ENCODE measurements at regions not wholly inside any gene's neighbourhood (a gene's known extent, or its start where the extent isn't known, plus 50 kb on each side); places are given as distances from the start of the nearest gene placed in this dataset.

GRCh38 chr2:129751409-129751808 is 228.1 kb upstream of the RAB6C start:
- DNase-seq (ENCODE audit: low read depth), result no peak

GRCh38 chr2:129752176-129752575 is 227.3 kb upstream of the RAB6C start:
- DNase-seq (ENCODE audit: low read depth), result no peak

DNA sequence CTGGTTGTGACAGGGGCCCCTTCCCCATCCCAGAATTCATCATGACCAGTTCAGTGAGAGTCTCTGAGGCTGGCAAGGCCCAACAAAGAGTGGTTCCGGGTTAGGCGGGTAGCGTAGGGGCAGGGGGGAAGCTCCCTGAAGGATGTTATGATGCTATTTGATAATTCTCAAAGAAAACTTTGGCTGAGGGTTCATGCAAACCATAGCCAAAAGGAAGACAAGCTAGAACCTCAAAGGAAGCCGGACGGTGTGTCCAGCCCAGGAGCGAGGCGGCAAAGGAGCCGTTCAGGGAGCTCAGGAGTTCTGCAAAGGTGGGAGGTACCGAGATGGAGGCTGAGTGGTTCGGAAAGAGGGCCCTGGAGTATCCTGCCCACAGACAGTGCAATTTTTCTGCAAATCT is 226.8 kb upstream of the RAB6C start:
- DNase-seq (ENCODE audit: low read depth), result no peak

DNA sequence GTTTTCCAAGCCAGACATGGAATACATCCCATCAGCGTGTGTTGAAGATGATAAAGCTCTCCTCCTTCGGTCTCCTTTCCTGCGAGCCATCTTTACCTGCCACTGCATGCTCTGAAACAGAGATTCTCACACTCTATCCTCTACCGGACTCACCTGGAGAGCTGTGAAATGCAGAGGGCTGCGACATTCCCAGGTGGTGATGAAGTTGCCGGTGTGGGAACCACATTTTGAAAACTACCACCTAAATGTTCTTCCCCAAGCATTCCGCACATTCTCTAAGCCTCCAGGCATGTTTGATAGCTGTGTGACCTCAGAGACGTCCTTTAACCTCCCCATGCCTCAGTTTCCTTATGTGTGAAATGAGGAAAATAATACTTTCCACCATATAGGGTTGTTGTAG is 226.2 kb upstream of the RAB6C start:
- no peak for DNase-seq (ENCODE audit: low read depth)

- no peak for DNase-seq (ENCODE audit: low read depth)
Measured at GRCh38 chr2:129754421-129754820, 225.0 kb upstream of the RAB6C start.

DNA sequence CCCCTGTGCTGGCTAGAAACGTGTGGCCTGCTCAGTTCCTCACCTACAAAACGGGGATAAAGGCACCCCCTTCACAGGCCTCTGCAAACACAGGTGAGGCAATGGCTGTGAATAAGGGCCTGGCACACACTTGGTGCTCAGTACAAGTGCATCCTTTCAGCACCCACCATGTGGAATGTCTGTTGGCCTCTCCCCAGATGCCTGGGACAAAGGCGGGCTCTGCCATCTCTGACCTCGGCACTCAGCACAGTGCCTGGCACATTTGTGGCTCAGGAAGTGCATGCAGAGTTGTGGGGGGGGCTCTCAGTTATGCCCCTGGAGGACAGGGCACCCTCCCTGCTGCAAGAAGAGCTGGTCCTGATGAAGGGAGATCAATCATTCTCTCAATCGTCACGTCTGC is 224.6 kb upstream of the RAB6C start:
- DNase-seq (ENCODE audit: low read depth), result no peak

DNA sequence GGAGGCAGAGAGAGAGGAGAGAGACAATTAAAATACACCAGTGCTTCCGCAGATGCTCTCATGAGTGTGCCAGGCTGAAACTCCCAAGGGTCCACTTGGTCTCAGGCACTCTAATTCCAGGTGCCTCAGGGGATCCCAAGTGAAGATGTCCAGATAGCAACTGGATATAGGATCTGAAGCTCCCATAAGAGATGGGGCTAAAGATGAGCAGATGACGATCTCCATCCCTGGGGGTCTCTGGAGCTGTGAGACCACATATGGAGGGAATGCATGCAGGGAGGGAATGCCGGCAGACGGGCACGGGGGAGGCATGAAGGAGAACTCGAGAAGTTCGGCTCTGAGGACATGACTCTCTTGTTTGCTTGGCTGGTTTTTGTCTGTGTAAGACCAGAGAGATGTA is 223.7 kb upstream of the RAB6C start:
- DNase-seq (ENCODE audit: low read depth), result no peak

DNA sequence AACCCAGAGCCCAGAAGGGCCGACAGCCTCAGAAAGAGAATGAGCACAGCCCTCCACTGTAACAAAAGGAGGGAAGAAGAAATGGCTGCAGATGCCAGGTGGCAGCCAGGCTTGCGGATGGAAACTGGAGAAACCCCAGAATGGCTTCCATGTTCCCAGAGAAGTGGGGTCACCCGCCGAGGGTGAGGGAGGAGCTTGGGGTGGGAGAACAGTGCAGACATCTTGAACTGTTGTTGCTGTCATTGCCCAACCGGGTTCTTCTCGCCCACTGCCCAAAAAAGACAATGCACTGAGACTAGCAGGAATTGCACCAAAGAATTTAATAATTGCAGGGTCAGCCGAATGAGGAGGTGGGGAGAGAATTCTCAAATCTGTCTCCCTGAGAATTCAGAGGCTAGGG is 223.2 kb upstream of the RAB6C start:
- no peak for DNase-seq (ENCODE audit: low read depth)

- no peak for DNase-seq (ENCODE audit: low read depth)
Measured at GRCh38 chr2:129757366-129757914, 222.0 kb upstream of the RAB6C start.

GRCh38 chr2:129757915-129758783 is 221.3 kb upstream of the RAB6C start:
- no peak for DNase-seq (ENCODE audit: low read depth)

- DNase-seq (ENCODE audit: low read depth), result no peak
Measured at GRCh38 chr2:129758784-129759471, 220.5 kb upstream of the RAB6C start.

DNA sequence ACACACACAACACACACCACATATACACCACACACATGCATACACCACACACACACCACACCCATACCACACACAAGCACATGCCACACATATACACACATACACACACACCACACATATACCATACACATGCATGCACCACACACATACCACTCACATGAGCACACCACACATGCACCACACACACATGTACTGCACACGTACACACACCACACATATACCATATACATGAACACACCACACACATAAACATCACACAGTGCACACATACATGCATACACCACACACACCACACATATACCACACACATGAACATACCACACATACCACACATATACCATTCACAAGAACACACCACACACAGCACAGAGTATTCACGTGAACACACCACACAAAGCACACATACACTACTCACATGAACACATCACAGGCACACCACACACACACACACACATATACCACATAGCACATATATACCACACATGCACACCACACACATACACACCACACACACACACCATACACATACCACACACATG is 219.9 kb upstream of the RAB6C start:
- DNase-seq (ENCODE audit: low read depth), result no peak

DNA sequence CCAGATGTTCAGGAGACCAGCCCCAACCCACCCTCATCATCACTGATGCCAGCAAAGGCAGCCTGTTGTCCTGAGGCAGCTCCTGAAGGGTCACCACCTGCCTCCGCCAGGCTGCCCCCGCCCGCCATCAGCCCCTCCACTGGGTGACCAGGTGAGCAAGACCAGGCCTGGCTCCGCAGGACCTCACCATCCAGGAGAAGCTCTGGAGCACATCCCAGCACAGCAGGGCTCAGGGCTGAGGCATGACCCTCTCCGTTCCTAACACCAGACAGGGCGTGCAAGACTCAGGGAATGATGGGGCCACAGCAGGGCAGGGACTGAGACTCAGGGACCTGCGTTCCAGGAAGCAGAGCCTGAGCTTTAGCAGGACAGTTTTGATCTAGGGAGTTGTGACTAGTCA is 218.8 kb upstream of the RAB6C start:
- DNase-seq (ENCODE audit: low read depth), result no peak

- no peak for DNase-seq (ENCODE audit: low read depth)
Measured at GRCh38 chr2:129761569-129762021, 217.9 kb upstream of the RAB6C start.

DNA sequence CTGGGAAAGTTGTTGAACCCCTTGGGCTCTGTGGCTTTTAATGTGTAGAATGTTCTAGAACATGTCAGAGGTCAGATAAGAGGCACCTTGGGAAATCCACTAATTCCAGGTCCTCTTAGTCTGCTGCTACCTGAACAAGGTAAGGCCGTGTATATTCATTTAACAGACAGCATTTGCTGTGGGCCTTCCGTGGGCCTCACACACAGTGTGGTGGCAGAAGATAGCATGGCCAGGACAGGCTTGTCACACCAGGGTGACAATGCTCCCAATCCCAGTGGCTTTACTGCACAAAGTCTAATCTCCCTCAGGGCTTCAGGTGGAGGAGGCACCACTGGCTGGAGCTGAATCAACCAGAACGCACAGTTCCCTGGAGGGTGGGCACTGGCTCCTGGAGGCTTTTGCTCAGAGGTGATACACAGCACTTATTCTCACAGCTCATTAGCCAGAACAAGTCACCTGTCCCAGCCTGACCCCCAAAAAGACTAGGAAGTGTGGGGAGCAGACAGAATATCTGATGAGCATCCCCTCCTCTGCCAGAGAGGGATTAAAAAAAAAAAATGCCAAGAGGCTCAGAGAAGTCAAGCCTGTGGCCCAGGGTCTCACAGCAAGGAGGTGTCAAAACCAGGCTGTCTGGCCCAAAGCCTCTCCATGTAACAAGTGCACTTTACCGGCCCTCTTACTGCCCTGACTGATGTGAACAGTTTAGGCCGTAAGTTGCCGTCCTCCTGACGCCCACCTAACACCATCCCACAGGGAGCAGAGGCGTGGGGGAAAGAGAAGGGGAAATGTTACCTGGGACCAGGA is 216.9 kb upstream of the RAB6C start:
- no peak for DNase-seq (ENCODE audit: low read depth)

GRCh38 chr2:129763190-129763846 is 216.1 kb upstream of the RAB6C start:
- no peak for DNase-seq (ENCODE audit: low read depth)

- DNase-seq (ENCODE audit: low read depth), result no peak
Measured at GRCh38 chr2:129763966-129764365, 215.5 kb upstream of the RAB6C start.

GRCh38 chr2:129764376-129765325 is 214.8 kb upstream of the RAB6C start:
- DNase-seq (ENCODE audit: low read depth), result no peak

GRCh38 chr2:129765326-129765677 is 214.2 kb upstream of the RAB6C start:
- no peak for DNase-seq (ENCODE audit: low read depth)

DNA sequence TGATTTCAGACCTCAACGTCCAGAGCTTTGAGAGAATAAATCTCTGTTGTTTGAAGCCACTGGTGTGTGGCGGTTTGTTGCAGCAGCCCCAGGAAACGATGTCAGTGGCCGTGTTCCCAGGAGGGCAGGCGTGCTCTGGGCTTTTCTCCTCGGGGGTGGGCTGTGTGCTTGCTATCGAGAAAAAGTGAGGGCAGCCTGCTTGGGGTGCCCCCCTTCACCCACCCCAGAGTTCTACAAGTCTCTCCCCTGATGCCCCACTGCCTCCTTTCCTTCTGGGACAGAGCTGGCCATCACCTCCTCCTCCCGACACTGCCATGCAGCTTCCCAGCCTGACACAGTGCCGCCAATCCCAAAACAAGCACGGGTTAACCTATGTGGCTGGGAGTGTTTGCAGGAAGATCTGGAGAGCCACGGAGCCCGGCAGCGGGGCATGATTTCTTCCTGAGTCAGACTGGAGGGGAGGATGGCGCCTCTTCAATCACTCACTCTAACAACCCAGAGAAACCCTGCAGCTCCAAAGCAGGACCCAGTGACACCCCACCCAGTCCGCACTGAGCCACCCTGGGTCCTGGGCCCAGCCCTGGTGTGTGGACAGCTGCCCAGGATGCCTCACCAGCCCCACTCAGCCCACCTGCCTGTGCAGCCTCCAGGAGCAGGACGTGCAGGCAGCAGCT is 213.7 kb upstream of the RAB6C start:
- no peak for DNase-seq (ENCODE audit: low read depth)

Data from non-pigmented ciliary epithelial cell (primary cell).